HG03571 (cell line): ENCODE measurements at regions not wholly inside any gene's neighbourhood (a gene's known extent, or its start where the extent isn't known, plus 50 kb on each side); places are given as distances from the start of the nearest gene placed in this dataset.

Source experiments
- ATAC-seq: cut with Tn5 transposase; IDR thresholded peaks from one replicate; pipeline ENCODE4 v1.9.1; 2021; ENCODE audit not compliant: unreplicated experiment

DNA sequence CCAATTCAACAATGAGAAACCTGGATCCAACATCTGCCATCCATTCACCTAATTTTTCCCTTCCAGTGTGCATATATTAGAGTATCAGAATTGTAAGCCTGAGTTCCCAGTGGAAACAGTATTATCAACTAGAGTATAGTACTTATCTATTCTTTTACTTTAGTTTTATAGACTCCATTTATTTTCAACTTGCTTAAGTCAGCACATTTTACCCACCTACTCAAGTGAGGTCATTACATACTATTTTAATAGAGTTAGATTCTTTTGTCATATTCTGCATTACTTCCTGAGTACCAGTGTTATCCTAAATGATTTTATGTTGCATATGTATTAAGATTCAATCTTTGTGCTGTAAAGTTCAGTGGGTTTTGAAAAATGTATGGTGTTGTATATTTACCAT lies 1393.3 kb downstream of the MAT2B start:
- no peak for ATAC-seq

DNA sequence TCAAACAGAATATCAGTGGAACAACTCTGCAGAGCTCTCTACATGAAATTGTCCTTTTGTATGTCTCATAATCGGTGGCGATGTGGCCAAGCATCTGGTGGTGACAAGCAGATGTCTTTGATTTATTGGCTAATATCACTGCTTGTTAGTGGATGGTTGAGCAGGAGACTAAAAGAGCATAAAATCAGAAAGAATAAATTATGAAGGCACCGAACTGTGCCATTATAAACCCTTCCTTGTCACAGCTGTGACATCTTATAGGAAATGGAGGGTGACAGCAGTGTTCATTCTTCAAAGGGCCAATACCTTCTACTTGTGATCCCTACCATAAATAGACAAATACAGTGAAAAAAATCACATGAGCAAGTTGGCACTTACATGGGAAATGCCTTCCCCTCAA lies 1404.3 kb downstream of the MAT2B start:
- no peak for ATAC-seq

DNA sequence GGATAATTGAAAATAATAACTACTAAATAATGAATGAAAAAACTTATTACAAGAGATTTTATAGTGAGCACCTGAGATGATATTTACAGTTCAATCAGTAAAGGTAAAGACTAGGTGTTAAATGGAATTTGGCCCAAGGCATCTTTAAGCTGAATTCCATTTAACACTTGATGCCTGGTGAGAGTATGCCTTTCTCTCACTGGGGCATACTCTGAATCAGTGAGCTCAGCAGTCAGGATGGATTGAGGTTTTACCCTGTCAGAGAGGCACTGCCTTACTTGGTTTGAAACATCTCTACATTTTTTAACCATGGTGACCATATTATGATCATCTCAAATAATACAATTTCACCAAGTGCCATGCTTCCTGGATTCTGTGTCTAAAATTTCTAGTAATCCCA lies 1416.3 kb downstream of the MAT2B start:
- no peak for ATAC-seq

DNA sequence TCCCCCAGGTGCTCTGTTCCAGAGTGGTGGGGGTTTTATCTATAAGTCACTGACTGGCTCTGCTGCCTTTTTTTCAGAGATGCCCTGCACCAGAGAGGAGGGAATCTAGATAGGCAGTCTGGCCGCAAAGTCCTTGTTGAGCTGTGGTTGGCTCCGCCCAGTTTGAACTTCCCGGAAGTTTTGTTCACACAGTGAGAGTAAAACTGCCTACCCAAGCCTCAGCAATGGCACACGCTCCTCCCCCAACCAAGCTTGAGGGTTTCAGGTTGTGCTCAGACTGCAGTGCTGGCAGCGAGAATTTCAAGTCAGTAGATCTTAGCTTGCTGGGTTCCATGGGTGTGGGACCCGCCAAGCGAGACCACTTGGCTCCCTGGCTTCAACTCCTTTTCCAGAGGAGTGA lies 1428.6 kb downstream of the MAT2B start:
- no peak for ATAC-seq

DNA sequence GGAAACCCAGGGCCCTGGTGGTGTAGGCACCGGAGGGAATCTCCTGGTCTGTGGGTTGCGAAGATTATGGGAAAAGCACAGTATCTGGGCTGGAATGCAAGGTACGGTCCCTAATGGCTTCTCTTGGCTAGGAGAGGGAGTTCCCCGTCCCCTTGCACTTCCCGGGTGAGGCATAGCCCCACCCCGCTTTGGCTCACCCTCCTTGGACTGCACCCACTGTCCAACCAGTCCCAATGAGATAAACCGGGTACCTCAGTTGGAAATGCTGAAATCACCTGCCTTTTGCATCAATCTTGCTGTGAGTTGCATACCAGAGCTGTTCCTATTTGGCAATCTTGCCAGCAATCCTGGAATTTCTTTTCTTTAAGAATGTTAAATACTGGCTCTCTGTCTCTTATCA lies 1429.1 kb downstream of the MAT2B start:
- no peak for ATAC-seq

DNA sequence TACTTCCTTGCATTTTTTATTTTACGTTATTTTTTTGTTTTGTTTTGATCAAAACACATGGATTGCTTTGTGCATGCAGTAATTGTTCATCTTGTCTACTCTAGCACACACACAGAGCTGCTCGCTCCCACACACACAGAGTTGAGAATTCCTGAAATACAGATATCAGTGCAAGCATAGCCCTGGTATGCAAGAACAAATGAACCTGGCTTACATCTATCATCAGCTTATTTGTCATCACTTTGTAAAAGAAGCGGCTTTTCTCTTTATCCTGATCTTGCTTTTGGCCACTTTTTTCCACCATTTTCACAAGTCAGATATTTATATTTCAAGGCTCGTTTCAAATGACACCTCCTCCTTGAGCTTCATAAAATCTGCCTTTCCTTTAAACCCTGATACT lies 1435.7 kb downstream of the MAT2B start:
- ATAC-seq, result no peak

DNA sequence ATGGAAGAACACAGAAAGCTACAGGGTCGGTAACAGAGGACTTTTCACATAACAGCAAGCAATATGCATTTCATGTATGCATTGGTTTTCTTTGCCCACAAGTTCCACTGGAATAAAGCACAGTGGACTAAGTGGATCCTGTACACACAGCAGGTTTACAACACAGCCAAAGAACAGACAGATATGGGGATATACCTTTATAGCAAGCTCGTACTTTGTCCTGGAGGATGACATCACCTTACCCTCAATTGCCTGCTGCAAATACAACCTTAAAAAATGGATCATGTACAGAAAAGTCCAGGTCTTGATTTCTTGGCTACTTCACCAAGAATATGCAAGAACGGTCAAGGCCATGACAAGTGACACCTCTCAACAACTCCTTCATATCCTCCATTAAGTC lies 1445.5 kb downstream of the MAT2B start:
- no peak for ATAC-seq

DNA sequence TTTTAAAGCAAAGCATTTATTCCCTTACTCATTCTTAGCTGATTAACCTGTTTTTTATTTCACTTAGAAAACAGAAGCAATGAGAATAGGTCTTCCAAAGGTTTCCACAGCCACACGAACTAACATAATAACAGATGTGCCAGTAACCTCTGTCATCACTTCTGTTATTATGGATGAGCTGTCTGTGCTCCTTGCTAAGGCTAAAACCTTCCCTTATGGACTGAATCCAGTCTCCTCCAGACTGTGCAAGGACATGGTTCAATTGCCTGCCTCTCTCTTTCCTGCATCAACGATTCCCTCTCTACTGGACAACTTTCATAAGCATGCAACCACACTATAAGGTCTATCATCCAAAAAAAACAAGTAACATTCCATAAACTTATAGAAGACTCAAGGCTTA lies 1446.2 kb downstream of the MAT2B start:
- ATAC-seq, result no peak

DNA sequence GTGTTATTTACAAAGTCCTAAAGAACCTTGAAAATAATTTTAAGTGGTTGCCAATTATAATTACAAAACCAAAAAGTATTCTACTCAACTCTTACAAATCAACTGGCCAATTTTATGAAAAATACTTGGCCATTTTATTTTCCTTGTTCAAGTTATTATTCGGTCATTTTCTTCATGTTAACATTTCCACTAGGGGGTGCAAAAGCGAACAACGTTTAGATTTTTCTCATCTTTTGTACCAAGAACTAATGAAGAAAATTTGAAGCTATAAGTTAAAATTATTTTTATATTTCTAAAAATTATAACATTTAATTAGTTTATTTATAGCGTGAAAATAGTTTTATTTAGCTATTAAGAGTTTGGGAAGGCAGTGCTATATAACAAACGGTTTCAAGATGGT lies 1453.3 kb downstream of the MAT2B start:
- no peak for ATAC-seq

DNA sequence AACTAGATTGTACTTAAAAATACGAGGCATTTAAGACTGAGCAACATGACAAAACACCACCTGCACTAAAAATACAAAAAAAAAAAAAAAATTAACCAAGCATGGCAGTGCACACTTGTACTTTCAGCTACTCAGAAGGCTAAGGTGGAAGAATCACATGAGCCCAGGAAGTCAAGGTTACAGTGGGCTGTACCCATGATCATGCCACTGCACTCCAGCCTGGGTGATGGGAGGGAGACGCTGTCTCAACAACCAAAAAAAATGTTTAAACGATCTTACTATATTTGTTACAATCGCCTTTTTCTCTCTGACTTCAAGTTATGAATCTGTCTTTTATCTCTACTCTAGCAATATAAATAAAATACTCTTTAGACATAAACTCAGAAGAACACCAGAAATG lies 1454.3 kb downstream of the MAT2B start:
- no peak for ATAC-seq

DNA sequence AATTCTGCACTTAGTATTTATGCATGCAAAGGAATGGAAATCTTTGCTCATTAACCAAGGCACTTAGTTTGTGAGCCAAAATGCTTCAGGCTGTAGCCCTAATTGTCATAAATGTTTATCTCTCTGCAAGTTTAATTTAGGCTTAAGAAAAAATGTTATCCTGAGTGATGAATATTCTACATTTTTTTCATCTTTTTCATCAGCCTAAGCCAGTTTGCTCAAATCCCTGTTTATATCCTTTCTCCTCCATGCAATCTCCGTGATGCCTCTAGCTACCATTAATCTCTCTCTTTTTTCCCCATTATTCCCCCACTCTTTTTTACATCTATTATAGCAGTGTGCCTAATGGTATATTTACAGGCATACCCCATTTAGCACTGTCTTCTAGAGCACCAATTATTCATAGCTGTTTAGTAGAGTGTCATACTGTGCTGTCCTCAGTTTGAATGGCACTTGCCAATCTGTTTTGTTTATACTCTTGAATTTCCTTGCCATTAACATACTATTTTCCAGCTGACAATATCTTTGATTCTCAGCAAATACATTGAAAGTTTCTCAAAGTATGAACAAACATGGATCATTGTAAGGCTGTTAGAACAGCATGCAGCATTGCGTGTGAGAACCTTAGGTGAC lies 1457.0 kb downstream of the MAT2B start:
- ATAC-seq, result no peak

DNA sequence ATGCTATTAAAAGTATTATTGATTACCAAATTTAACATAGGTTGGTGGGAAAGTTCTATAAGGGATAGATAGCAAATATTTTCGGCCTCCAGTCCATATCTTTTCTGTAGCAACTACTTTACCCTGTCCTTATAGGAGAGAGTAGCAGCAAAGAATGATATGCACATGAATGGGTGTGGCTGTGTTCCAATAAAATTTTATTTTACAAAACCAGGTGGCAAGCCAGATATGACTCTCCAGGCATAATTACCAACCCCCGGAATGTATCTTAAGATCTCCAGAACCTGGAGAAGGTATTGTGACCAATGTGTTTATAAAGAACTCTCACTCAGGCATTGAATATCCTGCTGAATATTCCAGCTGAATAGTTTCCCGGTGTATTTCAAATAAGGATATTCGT lies 1461.2 kb downstream of the MAT2B start:
- no peak for ATAC-seq

DNA sequence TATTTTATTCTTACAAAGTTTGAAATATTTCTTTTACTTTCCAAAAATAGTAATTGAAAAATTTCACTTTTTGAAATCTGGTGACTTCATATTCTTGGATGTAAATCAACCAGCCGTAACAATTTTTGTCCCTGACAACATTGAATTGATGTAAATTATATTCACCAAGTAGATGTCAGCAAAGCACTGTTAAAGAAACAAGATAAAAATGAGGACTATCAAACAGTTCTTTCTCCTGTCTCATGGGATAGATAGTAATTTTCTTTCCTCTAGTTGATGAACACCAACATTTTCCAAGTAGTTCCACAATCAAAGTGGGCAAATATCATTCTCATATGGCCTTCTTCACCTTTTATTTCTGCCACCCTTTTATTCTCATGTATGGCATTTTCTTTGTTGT lies 1461.9 kb downstream of the MAT2B start:
- no peak for ATAC-seq

DNA sequence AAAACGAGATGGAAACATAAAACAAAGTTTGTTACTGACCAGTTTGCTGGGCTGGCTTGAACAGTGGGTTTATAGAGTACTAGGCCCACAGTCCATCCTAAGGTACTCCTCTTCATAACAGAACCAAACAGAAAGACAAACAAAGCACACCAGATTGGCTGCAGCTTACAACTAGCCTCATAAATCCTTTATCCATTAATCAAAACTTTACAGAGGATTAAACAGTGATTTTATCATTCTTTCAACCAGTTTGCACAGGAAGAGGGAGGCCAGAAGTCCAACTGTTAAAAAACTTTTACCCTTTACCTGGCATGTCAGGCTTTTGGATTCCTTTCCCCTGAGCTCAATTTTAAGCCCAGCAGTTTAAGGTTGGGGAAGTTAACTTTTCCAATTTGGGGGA lies 1467.6 kb downstream of the MAT2B start:
- ATAC-seq, result no peak

DNA sequence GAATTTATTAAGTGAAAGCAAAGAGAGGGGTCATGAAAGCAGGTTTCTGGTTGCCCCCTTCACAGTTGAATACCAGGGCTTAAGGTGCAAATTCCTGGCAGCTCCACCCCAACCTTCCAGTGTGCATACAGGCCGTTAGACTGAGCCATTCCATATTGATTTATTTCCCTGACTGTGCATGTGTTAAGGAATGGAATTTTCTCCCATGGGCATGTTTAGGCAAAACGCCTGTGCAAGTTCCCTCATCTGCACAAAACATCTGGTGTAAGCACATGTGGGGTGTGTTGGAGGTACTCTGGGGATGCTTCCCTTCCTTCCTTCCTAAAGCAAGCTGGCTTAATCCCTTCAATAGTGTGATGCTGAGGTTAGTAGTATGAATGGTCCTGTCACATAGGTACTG lies 1470.6 kb downstream of the MAT2B start:
- no peak for ATAC-seq

DNA sequence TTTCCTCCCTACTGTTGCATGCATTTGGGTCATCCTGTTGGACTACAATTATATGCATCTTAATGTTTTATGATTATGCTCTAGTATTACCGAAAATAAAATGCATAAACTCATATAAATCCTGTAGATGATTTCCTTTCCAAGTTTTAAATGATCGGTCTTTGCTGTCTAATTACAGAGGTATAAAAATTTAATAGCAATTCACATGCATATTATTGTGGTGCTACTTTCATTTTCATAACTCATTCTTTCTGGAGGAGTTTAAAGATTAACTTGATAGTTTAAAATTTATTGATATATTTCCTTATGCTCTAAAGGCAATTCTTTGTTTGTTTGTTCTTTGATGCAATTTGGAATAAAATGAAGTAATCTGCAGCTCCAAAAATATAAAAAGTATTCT lies 1475.1 kb downstream of the MAT2B start:
- ATAC-seq, result no peak

DNA sequence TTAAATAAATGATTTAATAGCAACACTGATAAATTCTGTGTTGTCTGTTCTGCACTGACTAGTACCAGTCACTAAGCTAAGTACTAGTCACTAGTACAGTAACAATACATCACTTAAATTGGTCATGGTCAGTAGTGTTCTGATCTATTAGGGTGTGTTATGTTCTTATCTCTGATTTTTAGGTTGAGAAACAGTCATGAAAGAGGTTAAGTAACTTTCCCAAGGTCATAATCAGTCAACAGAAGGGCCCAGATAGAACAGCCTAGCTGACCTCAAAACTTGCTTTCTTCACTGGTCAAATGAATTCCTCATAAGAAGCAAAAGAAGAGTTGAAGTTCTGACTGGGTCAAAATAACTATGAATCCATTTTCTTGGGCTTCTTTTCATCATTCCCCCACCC lies 1492.7 kb downstream of the MAT2B start:
- no peak for ATAC-seq

DNA sequence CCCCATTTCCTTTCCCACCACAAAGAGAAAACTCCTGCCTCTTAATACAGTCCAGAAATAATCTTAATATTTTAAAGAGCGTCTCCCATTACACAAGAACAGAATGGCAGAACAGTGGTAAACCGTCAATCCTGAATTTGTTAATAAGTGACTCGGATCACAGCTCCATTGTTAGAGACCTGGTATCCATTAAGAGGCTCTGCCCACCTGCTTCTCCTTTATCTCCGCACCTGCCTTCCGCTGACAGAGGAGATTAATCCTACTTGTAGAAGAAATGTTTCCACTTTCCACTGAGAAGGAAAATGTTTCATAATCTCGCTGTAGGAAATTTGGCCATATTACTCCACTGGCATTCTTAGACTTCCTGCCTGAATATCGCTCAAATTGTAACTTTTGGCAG lies 1493.2 kb downstream of the MAT2B start:
- no peak for ATAC-seq

DNA sequence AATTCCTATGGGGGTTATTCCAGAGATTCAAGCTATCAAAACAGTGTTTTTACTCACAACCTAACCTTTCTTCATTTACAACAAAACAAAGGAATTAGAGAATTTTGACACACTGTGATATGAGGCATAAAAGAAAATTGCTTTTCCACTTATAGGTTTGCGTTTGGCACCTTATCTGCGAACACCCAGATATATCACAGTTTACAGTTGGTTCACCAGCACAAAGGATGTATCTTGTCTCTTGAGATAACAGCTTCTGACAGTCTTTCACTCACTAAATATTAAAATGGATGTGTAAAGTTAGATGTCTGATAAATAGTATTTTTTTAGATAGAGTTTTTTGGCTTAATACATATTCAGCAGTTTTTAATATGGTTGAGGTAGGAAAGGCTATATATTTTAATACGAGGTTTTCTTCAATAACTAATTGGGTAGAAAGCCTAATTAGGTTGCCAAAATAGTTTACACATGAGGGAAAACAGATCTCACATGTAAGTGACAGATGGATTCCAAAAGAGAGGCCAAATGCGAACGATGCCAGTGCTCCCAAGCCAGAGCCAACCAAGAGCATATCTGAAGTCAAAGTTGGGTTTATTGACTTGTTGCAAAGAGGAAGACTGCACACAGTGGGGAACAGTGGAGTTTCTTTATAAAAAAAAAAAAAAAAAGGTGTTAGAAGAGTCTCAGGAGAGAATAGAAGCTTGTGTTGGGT lies 1495.2 kb downstream of the MAT2B start:
- no peak for ATAC-seq

DNA sequence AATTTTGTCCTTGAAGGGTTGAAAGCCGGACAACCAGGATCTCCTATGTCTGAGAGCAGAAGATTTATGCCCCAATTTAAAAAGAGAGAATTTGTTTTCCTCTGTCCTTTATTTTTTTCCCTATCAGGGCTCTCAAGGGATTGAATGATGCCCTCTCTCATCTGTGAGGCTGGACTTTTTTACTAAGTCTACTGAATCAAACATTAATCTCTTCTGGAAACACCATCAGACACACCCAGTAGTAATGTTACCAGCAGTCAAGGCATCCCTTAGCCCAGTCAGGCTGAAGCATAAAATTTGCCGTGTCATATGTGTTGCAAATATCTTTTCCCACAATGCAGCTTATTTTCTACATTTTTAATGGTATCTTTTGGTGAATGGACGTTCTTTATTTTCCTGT lies 1497.9 kb downstream of the MAT2B start:
- ATAC-seq, result no peak

DNA sequence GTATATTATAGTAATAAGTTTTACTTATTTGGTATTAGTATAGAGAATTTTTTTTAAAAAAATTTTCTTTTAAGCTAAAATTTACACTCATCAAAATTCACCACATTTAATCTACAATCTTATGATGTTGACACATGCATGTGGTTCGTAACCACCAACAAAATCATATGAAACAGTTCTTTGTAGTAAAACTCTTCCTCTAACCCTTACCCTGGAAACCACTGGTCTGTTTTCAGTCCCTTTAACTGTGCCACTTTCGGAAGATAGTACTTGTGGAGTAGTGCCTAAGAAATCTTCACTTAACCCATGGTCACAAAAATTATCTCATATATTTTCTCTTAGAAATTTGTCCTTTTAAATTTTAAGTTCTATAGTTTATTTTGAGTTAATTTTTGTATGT lies 1498.8 kb downstream of the MAT2B start:
- ATAC-seq, result no peak

DNA sequence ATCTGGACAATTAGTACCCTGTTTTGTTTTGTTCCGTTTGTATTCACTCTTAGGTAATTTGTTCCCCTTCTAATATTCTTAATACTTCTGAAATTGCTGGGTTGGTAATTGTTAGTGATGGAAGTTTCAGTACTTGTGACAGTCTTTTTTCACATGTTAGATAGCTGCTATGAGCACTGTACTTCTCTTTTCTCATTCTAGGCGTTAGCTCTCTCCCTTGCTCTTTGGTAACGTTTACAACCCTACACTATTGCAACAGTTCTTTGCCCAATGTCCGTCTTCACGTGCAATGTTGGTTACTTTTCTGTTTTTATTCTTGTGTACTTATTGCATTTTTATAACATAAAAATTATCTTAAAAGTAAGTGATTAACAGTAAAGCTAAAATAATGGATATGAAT lies 1509.0 kb downstream of the MAT2B start:
- ATAC-seq, result no peak

DNA sequence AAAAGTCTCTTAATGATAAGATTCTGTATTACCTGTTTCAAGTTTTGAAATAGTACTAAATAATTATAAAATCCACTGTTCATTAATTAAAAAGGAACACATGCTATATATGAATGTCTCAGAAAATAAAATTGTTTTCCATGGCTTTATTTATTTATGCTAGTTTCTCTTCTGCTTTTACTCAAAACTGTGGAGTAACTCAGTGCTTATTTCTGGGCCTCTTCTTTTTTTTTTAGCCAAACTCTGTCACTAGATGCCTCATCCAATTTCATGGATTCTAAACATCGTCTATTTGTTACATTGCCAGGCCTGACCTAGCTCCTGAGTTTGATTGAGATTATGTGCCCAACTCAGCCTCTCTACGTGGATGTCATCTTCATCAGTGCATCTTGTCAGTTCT lies 1509.7 kb downstream of the MAT2B start:
- ATAC-seq, result no peak
